ENCODE measurements at regions not wholly inside any gene's neighbourhood (a gene's known extent, or its start where the extent isn't known, plus 50 kb on each side); places are given as distances from the start of the nearest gene placed in this dataset.

GRCh38 chr10:60466267-60467201 is 76.9 kb upstream of the ANK3 start:
- Histone ChIP-seq H3K4me3 (ENCODE audit: low read depth, low read length) (no peak overlapping the region), H3K27ac (ENCODE audit: low read depth) (no peak overlapping the region), H3K36me3 (ENCODE audit: insufficient read depth) (no peaks in the 10 kb centered on the region), H3K4me1 (ENCODE audit: insufficient read depth) (no peaks in the 10 kb centered on the region)
- 88% methylated on average over 4 of the region's 4 CpGs for WGBS
- no peak for DNase-seq (ENCODE audit: extremely low spot score)

- H3K4me1 ChIP-seq (ENCODE audit: insufficient read depth): no peaks in the 10 kb centered on the region
- H3K36me3 ChIP-seq (ENCODE audit: insufficient read depth): no peaks in the 10 kb centered on the region
- no peak overlapping the region for H3K27ac ChIP-seq (ENCODE audit: low read depth)
- H3K4me3 ChIP-seq (ENCODE audit: low read depth, low read length): no peak overlapping the region
- DNase-seq (ENCODE audit: extremely low spot score): no peak
- WGBS: 54% methylated on average over 2 of the region's 2 CpGs
These were observed 76.1 kb upstream of the ANK3 start for GRCh38 chr10:60465801-60466200.

- WGBS: 89% methylated on average over 3 of the region's 3 CpGs
- Histone ChIP-seq H3K36me3 (ENCODE audit: insufficient read depth) (no peaks in the 10 kb centered on the region), H3K4me3 (ENCODE audit: low read depth, low read length) (no peak overlapping the region), H3K27ac (ENCODE audit: low read depth) (no peak overlapping the region), H3K4me1 (ENCODE audit: insufficient read depth) (no peaks in the 10 kb centered on the region)
- no peak for DNase-seq (ENCODE audit: extremely low spot score)
These were observed 75.0 kb upstream of the ANK3 start for GRCh38 chr10:60464659-60465058.

GRCh38 chr10:60463746-60464145 is 74.1 kb upstream of the ANK3 start:
- no peak overlapping the region for H3K4me3 ChIP-seq (ENCODE audit: low read depth, low read length)
- H3K36me3 ChIP-seq (ENCODE audit: insufficient read depth): no peaks in the 10 kb centered on the region
- no peak overlapping the region for H3K27ac ChIP-seq (ENCODE audit: low read depth)
- H3K4me1 ChIP-seq (ENCODE audit: insufficient read depth): no peaks in the 10 kb centered on the region
- no peak for DNase-seq (ENCODE audit: extremely low spot score)

GRCh38 chr10:60461688-60462087 is 72.0 kb upstream of the ANK3 start:
- Histone ChIP-seq H3K27ac (ENCODE audit: low read depth) (no peak overlapping the region), H3K4me1 (ENCODE audit: insufficient read depth) (no peaks in the 10 kb centered on the region), H3K36me3 (ENCODE audit: insufficient read depth) (no peaks in the 10 kb centered on the region), H3K4me3 (ENCODE audit: low read depth, low read length) (no peak overlapping the region)
- 83% methylated on average over 7 of the region's 7 CpGs for WGBS
- no peak for DNase-seq (ENCODE audit: extremely low spot score)

GRCh38 chr10:60459701-60460457 is 70.2 kb upstream of the ANK3 start:
- DNase-seq (ENCODE audit: extremely low spot score): no peak
- Histone ChIP-seq H3K4me3 (ENCODE audit: low read depth, low read length) (no peak overlapping the region), H3K27ac (ENCODE audit: low read depth) (no peak overlapping the region), H3K4me1 (ENCODE audit: insufficient read depth) (no peaks in the 10 kb centered on the region), H3K36me3 (ENCODE audit: insufficient read depth) (no peaks in the 10 kb centered on the region)
- 68% methylated on average over 4 of the region's 4 CpGs for WGBS

- H3K4me3 ChIP-seq (ENCODE audit: low read depth, low read length): no peak overlapping the region
- WGBS: 89% methylated on average over 4 of the region's 4 CpGs
- H3K4me1 ChIP-seq (ENCODE audit: insufficient read depth): no peaks in the 10 kb centered on the region
- no peak overlapping the region for H3K27ac ChIP-seq (ENCODE audit: low read depth)
- DNase-seq (ENCODE audit: extremely low spot score): no peak
- no peaks in the 10 kb centered on the region for H3K36me3 ChIP-seq (ENCODE audit: insufficient read depth)
These were observed 66.4 kb upstream of the ANK3 start for GRCh38 chr10:60456053-60456452.

- Histone ChIP-seq H3K4me3 (ENCODE audit: low read depth, low read length) (no peak overlapping the region), H3K36me3 (ENCODE audit: insufficient read depth) (no peaks in the 10 kb centered on the region), H3K4me1 (ENCODE audit: insufficient read depth) (no peaks in the 10 kb centered on the region), H3K27ac (ENCODE audit: low read depth) (no peak overlapping the region)
- WGBS: 25% methylated on average over 3 of the region's 3 CpGs
- DNase-seq (ENCODE audit: extremely low spot score): no peak
These were observed 64.7 kb upstream of the ANK3 start for GRCh38 chr10:60454336-60454735.

- no peak for DNase-seq (ENCODE audit: extremely low spot score)
- Histone ChIP-seq H3K27ac (ENCODE audit: low read depth) (no peak overlapping the region), H3K4me1 (ENCODE audit: insufficient read depth) (no peaks in the 10 kb centered on the region), H3K36me3 (ENCODE audit: insufficient read depth) (no peaks in the 10 kb centered on the region), H3K4me3 (ENCODE audit: low read depth, low read length) (no peak overlapping the region)
- WGBS: 44% methylated on average over 2 of the region's 2 CpGs
These were observed 63.4 kb upstream of the ANK3 start for GRCh38 chr10:60453036-60453435.

- no peak overlapping the region for H3K27ac ChIP-seq (ENCODE audit: low read depth)
- 92% methylated on average over 4 of the region's 4 CpGs for WGBS
- DNase-seq (ENCODE audit: extremely low spot score): no peak
- H3K4me1 ChIP-seq (ENCODE audit: insufficient read depth): peaks cover 3% of the 10 kb centered on the region
- H3K36me3 ChIP-seq (ENCODE audit: insufficient read depth): no peaks in the 10 kb centered on the region
- H3K4me3 ChIP-seq (ENCODE audit: low read depth, low read length): no peak overlapping the region
These were observed 60.6 kb upstream of the ANK3 start for GRCh38 chr10:60450291-60450690.

- no peak for DNase-seq (ENCODE audit: extremely low spot score)
- Histone ChIP-seq H3K4me1 (ENCODE audit: insufficient read depth) (peaks cover 3% of the 10 kb centered on the region), H3K27ac (ENCODE audit: low read depth) (no peak overlapping the region), H3K36me3 (ENCODE audit: insufficient read depth) (no peaks in the 10 kb centered on the region), H3K4me3 (ENCODE audit: low read depth, low read length) (no peak overlapping the region)
- 93% methylated on average over 3 of the region's 3 CpGs for WGBS
These were observed 58.6 kb upstream of the ANK3 start for GRCh38 chr10:60448246-60448645.

- H3K36me3 ChIP-seq (ENCODE audit: insufficient read depth): no peaks in the 10 kb centered on the region
- 57% methylated on average over 3 of the region's 3 CpGs for WGBS
- no peak overlapping the region for H3K27ac ChIP-seq (ENCODE audit: low read depth)
- DNase-seq (ENCODE audit: extremely low spot score): peak; percentile 13
- H3K4me3 ChIP-seq (ENCODE audit: low read depth, low read length): no peak overlapping the region
- H3K4me1 ChIP-seq (ENCODE audit: insufficient read depth): peaks cover 3% of the 10 kb centered on the region
These were observed 57.2 kb upstream of the ANK3 start for GRCh38 chr10:60446851-60447250.

GRCh38 chr10:60446070-60446833 is 56.6 kb upstream of the ANK3 start:
- Histone ChIP-seq H3K4me1 (ENCODE audit: insufficient read depth) (peaks cover 3% of the 10 kb centered on the region), H3K36me3 (ENCODE audit: insufficient read depth) (no peaks in the 10 kb centered on the region), H3K4me3 (ENCODE audit: low read depth, low read length) (no peak overlapping the region), H3K27ac (ENCODE audit: low read depth) (no peak overlapping the region)
- no peak for DNase-seq (ENCODE audit: extremely low spot score)
- 50% methylated on average over 5 of the region's 5 CpGs for WGBS

Measured in urinary bladder (tissue), 3 donors.